Activated CD8-positive, alpha-beta memory T cell treated with anti-CD3 and anti-CD28 coated beads, Interleukin-2, amount 50 U/mL, for 4 hours (primary cell): ENCODE measurements at regions not wholly inside any gene's neighbourhood (a gene's known extent, or its start where the extent isn't known, plus 50 kb on each side); places are given as distances from the start of the nearest gene placed in this dataset.

Experiments used
- DNase-seq: peaks from one replicate; pipeline ENCODE4 v3.0.0-alpha.2; 2020

DNA sequence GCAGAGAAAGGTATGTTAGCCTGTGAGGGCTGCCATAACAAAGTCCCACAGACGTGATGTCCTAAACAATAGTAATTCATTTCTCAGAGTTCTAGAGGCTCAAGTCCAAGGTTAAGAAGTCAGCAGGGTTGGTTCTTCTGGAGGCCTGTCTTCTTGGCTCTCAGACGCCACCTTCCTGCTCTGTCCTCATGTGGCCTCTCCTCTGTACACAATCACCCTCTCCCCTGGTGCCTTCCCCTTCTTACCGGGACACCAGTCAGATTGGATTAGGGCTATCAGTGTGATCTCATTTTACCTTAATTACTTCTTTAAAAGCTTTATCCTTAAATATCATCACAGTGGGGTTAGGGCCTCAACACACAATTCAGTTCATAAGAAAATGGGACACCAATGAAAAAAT is 860.5 kb downstream of the RNF144A start:
- no peak for DNase-seq

- DNase-seq = no peak
Observed at GRCh38 chr2:7780321-7780720, 863.1 kb downstream of the RNF144A start.

DNA sequence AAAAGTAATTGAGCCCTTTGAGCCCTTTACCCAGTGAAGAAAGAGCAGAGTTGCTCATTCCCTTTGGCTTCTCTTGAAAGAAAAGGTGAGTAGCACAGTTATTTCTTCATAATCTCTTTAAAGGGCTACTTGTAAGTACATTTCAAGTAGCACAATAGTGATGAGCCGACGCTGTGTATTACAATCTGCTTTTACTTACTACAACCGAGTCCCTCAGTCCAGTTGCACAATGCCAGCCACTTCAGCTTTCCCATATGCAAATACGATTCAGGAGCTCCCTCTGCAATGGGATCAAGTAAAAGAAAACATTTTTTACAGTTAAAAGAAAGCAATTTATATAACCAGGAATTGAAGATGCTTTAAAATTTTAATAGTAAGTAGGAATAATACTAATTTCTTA is 868.5 kb downstream of the RNF144A start:
- DNase-seq = no peak

- no peak for DNase-seq
Observed at GRCh38 chr2:7788736-7789135, 871.5 kb downstream of the RNF144A start.

GRCh38 chr2:7792031-7792651 is 874.9 kb downstream of the RNF144A start:
- DNase-seq = no peak

DNA sequence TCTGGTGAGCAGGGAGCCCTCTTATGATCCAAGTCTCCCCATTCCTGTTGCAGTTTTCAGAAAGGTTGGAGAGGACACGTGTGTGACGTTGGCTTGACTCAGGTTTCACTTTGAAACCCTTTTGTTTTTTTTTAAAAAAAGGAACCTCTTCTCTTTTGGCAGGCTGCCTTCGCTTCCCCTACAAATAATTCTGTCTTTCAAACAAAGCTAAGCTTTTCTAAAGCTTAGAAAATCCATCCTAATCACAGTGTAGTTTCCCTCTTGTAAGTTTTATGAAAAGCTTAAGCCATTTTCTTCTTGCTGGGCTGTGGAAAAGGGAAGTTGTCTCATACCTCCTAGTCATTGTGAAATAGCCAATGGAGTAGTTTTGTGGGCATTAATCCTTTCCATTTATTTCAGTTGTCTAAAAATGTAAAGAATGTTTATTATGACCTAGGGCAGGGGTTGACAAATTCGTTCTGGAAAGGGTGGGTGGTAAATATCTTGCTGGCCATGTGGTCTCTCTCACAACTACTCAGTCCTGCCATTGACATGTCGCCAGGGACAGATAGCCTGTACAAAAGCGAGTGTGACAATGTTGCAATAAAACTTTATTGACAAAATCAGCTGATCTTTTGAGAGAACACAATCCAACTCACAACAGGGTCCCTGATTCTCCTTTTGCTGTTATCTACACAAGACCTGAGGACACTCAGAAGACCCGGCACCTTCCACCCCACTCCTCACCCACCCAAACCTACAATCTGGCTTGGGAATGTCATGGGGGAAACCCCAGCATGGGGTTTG is 878.8 kb downstream of the RNF144A start:
- no peak for DNase-seq

DNA sequence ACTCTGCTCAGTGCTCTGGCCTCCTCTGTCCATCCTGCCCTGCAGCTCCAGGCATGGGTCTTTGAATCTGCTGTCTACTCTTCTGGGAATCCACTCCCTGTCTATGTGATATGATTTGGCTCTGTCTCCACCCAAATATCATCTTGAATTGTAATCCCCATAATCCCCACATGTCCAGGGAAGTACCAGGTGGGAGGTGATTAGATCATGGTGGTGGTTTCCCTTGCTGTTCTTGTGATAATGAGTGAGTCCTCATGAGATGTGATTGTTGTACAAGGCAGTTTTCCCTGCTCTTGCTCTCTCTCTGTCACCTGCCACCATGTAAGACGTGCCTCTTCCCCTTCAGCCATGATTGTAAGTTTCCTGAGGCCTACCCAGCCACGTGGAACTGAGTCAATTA is 881.8 kb upstream of the ID2 start:
- DNase-seq = no peak

DNA sequence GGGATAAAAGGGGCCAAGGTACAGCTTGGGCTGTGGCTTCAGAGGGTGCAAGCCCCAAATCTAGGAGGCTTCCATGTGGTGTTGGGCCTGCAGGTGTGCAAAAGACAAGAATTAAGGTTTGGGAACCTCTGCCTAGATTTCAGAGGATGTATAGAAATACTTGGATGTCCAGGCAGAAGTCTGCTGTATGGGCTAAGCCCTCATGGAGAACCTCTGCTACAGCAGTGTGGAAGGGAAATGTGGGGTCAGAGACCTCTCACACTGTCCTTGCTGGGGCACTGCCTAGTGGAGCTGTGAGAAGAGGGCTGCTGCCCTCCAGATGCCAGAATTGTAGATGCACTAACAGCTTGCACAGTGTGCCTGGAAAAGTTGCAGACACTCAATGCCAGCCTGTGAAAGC is 880.6 kb upstream of the ID2 start:
- DNase-seq = no peak

DNA sequence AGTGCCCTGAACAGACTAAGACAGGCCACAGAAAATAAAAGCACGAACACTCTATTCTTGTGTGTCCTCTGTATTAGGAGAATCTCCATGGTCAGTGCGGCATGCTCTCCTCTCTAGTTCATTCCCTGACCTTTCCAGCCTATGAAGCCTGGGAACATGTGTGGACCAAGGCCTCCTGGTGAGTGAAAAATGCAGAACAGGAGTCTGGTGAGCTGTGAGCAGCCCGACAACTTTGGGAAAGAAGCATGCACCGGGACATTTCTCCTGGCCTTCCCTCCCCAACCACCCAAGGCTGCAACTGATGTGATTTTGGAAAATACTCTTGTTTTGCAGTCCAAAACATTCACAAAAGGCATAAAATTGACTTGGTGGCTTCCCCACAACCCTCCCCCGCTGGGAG is 878.3 kb upstream of the ID2 start:
- no peak for DNase-seq

DNA sequence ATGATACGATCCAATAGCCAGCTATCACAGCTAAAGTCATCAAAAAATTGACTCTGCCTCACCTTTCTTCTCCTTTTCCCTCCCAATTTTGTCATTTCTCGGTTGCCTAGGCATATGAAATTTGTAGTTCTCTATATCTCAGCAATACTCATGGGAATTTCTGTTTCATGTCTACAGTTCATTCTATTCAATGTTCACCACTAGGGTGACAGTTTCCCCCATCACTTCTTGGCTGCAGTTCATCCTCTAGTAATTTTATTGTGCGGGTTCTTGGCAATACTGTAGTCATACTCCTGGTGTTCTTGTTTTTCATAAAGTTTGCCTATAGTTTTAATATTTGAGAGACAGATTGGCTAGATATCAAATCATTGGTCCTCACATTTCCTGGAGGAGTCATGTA is 872.2 kb upstream of the ID2 start:
- no peak for DNase-seq

GRCh38 chr2:7811073-7811472 is 870.8 kb upstream of the ID2 start:
- no peak for DNase-seq

DNA sequence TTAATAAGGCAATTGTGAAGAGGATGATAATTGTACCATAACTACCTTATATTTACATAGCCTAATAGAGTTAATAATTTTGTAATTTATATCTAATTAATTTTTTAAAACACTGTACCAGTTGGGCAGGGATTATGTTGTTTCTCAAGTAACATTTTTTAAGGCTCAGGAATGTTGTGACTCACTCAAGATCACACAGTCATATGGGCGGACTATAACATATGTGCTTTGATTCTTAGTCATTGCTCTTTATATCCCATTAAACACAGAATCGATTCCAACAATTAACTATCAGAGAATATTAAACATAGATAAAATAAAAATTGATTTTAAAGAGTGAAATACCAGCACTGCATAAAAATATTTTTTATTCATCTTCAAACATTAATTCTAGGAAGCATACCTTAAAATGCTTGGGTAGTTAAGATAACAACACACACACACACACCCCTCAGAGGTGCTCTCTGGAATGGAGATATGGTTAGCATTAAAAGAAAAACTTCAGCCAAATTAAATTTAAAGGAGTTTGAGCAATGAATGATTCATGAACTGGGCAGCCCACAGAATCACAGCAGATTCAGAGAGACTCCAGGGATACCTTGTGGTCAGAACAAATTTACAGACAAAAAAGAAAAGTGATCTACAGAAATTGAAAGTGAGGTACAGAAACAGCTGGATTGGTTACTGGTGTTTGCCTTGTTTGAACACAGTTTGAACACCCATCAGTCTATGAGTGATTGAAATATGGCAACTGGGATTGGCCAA is 869.4 kb upstream of the ID2 start:
- DNase-seq = no peak

GRCh38 chr2:7813541-7814292 is 868.1 kb upstream of the ID2 start:
- no peak for DNase-seq

GRCh38 chr2:7815726-7816125 is 866.1 kb upstream of the ID2 start:
- DNase-seq = no peak

DNA sequence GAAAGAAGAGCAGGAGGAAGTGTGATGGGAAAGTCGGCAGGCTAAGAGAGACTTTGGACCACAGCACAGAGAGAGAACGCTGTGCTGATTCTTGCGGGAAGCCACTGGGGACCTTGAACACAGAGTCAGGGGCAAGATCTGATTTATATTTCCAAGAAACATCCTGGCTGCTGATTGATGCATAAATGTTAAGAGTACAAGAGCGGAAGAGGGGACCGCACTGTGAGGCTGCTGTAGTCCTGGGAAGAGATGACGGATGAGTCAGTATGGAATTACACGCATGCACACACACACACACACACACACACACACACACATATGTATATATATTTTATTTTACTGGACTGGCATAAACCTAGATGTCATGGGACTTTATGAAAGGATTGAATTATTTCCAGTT is 865.6 kb upstream of the ID2 start:
- no peak for DNase-seq

- DNase-seq = no peak
Observed at GRCh38 chr2:7816944-7817343, 864.9 kb upstream of the ID2 start.

- DNase-seq = no peak
Observed at GRCh38 chr2:7819316-7819715, 862.5 kb upstream of the ID2 start.

- DNase-seq = no peak
Observed at GRCh38 chr2:7819850-7820249, 862.0 kb upstream of the ID2 start.

- no peak for DNase-seq
Observed at GRCh38 chr2:7824211-7824610, 857.6 kb upstream of the ID2 start.

- no peak for DNase-seq
Observed at GRCh38 chr2:7825591-7826312, 856.1 kb upstream of the ID2 start.

DNA sequence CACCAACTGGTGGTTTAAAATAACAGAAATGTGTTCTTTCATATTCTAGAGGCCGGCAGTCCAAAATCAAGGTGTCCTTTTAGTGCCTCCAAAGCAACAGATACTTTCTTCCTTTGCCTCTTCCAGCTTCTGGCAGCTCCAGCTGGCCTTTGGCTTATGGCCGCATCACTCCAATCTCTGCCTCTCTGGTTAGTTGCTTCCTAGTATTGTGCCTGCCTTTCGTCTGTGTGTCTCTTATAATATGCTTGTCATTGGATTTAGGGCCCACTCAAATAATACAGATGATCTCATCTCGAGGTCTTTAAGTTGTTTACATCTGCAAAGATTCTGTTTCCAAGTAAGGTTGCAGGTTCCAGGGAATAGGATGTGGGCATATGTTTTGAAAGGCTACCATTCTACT is 855.2 kb upstream of the ID2 start:
- DNase-seq = no peak

- no peak for DNase-seq
Observed at GRCh38 chr2:7829241-7829640, 852.6 kb upstream of the ID2 start.

- no peak for DNase-seq
Observed at GRCh38 chr2:7830616-7831015, 851.2 kb upstream of the ID2 start.
